ENCODE measurements at regions not wholly inside any gene's neighbourhood (a gene's known extent, or its start where the extent isn't known, plus 50 kb on each side); places are given as distances from the start of the nearest gene placed in this dataset.

DNA sequence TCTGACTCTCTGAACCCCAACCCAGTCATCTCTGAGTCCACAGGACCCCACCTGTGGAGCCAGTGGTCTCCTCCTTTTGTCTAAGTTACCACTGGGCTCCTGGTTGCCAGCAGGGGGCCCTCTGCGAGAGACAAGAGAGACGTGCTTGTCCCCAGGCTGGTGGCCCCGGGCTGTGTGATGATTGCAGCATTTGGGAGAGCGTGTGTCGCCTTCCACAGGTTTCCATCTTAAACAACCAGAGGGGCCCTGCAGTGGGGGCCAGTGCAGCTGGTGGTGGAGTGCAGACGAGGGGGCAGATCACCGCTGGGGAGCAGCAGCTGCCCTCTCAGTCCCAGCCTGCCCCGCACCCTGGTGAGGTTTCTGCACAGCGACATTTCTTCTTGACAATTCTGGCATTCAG, 122.4 kb upstream of the PPP2R2D start:
- no peak for DNase-seq
- TF ChIP-seq, protein P1, sequence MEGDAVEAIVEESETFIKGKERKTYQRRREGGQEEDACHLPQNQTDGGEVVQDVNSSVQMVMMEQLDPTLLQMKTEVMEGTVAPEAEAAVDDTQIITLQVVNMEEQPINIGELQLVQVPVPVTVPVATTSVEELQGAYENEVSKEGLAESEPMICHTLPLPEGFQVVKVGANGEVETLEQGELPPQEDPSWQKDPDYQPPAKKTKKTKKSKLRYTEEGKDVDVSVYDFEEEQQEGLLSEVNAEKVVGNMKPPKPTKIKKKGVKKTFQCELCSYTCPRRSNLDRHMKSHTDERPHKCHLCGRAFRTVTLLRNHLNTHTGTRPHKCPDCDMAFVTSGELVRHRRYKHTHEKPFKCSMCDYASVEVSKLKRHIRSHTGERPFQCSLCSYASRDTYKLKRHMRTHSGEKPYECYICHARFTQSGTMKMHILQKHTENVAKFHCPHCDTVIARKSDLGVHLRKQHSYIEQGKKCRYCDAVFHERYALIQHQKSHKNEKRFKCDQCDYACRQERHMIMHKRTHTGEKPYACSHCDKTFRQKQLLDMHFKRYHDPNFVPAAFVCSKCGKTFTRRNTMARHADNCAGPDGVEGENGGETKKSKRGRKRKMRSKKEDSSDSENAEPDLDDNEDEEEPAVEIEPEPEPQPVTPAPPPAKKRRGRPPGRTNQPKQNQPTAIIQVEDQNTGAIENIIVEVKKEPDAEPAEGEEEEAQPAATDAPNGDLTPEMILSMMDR (IDR thresholded peaks at IDR 0.05; ENCODE audit: control extremely low read depth, extremely low read depth) = no peak
- Histone ChIP-seq H3K27ac (ENCODE audit: low read depth in 1 of 2, low read length in 1 of 2) (no peak overlapping the region), H3K9ac (ENCODE audit: insufficient read depth in 1 of 2, low read length in 2 of 2) (no peak overlapping the region), H3K36me3 (ENCODE audit: control insufficient read depth in 4 of 4, insufficient read depth in 4 of 4, low read length in 4 of 4) (no peaks in the 10 kb centered on the region), H3K9me3 (ENCODE audit: control insufficient read depth in 4 of 4, insufficient read depth in 3 of 4, low read length in 3 of 4) (peaks cover 0 to 42% (median 8%) of the 10 kb centered on the region in 4 donors), H3K4me3 (no peak overlapping the region), H3K27me3 (ENCODE audit: control insufficient read depth in 3 of 3, insufficient read depth in 3 of 3, low read length in 2 of 3) (no peaks in the 10 kb centered on the region), H3K4me1 (ENCODE audit: control insufficient read depth in 5 of 5, insufficient read depth in 5 of 5, low read length in 5 of 5) (no peaks in the 10 kb centered on the region)
- WGBS, 2 donors = 85 to 86% methylated on average over 9 of the region's 9 CpGs
- no peak for ATAC-seq (ENCODE audit: insufficient read depth, low FRiP score)

DNA sequence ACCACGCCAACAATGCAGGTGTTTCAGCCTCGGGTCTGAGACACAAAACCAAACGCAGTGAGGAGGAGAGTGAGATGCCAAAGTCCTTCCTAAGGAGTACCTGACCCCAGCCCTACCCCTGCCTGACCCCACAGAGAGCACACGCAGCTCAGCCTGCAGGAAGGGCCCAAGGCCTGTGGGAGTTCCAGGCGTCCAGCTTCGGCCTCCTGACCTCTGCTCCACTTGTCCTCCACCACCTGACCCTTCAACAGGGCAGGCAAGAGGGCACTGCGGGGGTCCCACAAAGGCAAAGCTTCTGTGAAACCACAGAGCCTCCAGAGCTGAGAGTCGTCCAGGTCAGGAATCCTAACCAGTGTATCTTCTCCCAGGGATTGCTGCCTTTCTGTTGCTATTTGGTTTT, 122.0 kb upstream of the PPP2R2D start:
- ATAC-seq (ENCODE audit: insufficient read depth, low FRiP score) (no peak), DNase-seq (no peak)
- Histone ChIP-seq H3K4me3 (no peak overlapping the region), H3K27ac (ENCODE audit: low read depth in 1 of 2, low read length in 1 of 2) (no peak overlapping the region), H3K9me3 (ENCODE audit: control insufficient read depth in 4 of 4, insufficient read depth in 3 of 4, low read length in 3 of 4) (peaks cover 0 to 39% (median 8%) of the 10 kb centered on the region in 4 donors), H3K4me1 (ENCODE audit: control insufficient read depth in 5 of 5, insufficient read depth in 5 of 5, low read length in 5 of 5) (no peaks in the 10 kb centered on the region), H3K36me3 (ENCODE audit: control insufficient read depth in 4 of 4, insufficient read depth in 4 of 4, low read length in 4 of 4) (no peaks in the 10 kb centered on the region), H3K9ac (ENCODE audit: insufficient read depth in 1 of 2, low read length in 2 of 2) (no peak overlapping the region), H3K27me3 (ENCODE audit: control insufficient read depth in 3 of 3, insufficient read depth in 3 of 3, low read length in 2 of 3) (no peaks in the 10 kb centered on the region)
- WGBS, 2 donors = 77 to 90% methylated on average over 8 of the region's 8 CpGs
- TF ChIP-seq, protein P1 (IDR thresholded peaks at IDR 0.05; ENCODE audit: control extremely low read depth, extremely low read depth) = no peak

DNA sequence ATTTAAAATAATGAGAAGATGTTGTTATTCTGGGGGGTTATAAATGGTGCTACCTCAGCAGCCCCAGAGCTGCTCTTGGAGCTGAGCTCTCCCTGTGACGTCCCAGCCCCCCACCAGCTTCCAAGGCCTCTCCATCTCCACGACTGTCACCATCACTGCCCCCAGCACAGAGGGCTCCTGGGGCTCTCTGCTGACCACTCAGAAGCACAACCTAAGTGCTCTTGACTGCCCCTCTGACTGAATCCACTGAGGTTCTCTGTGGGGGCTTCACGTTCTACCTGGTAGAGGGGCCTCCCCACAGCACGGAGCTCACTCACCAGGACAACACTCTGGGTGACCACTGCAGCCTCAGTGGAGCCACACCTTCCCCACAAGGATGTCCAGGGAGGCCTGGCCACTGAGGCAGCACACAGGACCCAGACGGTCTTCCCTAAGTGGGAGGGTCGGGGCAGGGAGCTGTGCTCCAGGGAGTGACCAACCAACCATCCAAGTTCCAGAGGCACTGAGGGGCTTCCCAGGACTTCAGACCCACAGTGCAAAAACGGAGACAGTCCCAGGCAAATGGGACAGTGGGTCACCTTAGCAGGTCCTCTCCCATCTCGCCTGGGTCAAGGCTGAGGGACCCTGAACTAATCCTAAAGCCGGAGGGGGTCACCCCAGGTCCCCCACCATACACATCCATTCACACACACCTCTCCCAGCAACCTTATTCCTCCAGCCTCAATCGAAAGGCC, 121.0 kb upstream of the PPP2R2D start:
- WGBS, 2 donors = 65 to 67% methylated on average over 10 of the region's 10 CpGs
- Histone ChIP-seq H3K9ac (ENCODE audit: insufficient read depth in 1 of 2, low read length in 2 of 2) (no peak overlapping the region), H3K9me3 (ENCODE audit: control insufficient read depth in 4 of 4, insufficient read depth in 3 of 4, low read length in 3 of 4) (peaks cover 0 to 37% (median 8%) of the 10 kb centered on the region in 4 donors), H3K27ac (ENCODE audit: low read depth in 1 of 2, low read length in 1 of 2) (no peak overlapping the region), H3K4me3 (no peak overlapping the region), H3K36me3 (ENCODE audit: control insufficient read depth in 4 of 4, insufficient read depth in 4 of 4, low read length in 4 of 4) (no peaks in the 10 kb centered on the region), H3K27me3 (ENCODE audit: control insufficient read depth in 3 of 3, insufficient read depth in 3 of 3, low read length in 2 of 3) (no peaks in the 10 kb centered on the region), H3K4me1 (ENCODE audit: control insufficient read depth in 5 of 5, insufficient read depth in 5 of 5, low read length in 5 of 5) (no peaks in the 10 kb centered on the region)
- ATAC-seq (ENCODE audit: insufficient read depth, low FRiP score) (no peak), DNase-seq (no peak)
- TF ChIP-seq, protein P1 (IDR thresholded peaks at IDR 0.05; ENCODE audit: control extremely low read depth, extremely low read depth) = no peak

DNA sequence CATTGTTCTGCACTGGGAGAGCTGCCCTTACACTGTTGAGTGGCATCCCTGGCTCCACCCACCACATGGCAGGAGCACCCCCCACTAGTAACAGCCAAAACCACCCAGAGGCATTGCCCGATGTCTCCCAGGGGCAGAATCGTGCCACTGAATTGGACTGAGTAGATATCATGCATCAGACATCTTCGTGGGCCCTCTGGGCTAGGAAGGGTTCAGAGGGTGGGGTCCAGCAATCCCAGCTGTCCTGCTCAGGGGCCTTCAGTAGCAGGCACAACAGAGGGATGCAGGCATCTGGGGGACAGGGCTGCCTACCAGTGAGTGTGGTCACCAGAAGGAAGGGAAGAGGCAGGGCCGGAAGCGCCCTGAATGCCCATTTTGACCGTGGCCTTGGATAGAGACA, 119.7 kb upstream of the PPP2R2D start:
- DNase-seq (no peak), ATAC-seq (ENCODE audit: insufficient read depth, low FRiP score) (no peak)
- Histone ChIP-seq H3K36me3 (ENCODE audit: control insufficient read depth in 4 of 4, insufficient read depth in 4 of 4, low read length in 4 of 4) (no peaks in the 10 kb centered on the region), H3K4me3 (no peak overlapping the region), H3K27ac (ENCODE audit: low read depth in 1 of 2, low read length in 1 of 2) (no peak overlapping the region), H3K4me1 (ENCODE audit: control insufficient read depth in 5 of 5, insufficient read depth in 5 of 5, low read length in 5 of 5) (no peaks in the 10 kb centered on the region), H3K27me3 (ENCODE audit: control insufficient read depth in 3 of 3, insufficient read depth in 3 of 3, low read length in 2 of 3) (no peaks in the 10 kb centered on the region), H3K9me3 (ENCODE audit: control insufficient read depth in 4 of 4, insufficient read depth in 3 of 4, low read length in 3 of 4) (peaks cover 0 to 31% (median 8%) of the 10 kb centered on the region in 4 donors), H3K9ac (ENCODE audit: insufficient read depth in 1 of 2, low read length in 2 of 2) (no peak overlapping the region)
- TF ChIP-seq, protein P1 (IDR thresholded peaks at IDR 0.05; ENCODE audit: control extremely low read depth, extremely low read depth) = no peak
- 94% methylated on average over 6 of the region's 6 CpGs for whole genome bisulfite sequencing, 2 donors
